CD4-positive, alpha-beta T cell treated with Interleukin-15 for 4 hours (primary cell): ENCODE measurements at regions not wholly inside any gene's neighbourhood (a gene's known extent, or its start where the extent isn't known, plus 50 kb on each side); places are given as distances from the start of the nearest gene placed in this dataset.

Experiments
- DNase-seq: peaks from one replicate; pipeline ENCODE4 v3.0.0-alpha.2; 2020; ENCODE audit warnings: low spot score

DNA sequence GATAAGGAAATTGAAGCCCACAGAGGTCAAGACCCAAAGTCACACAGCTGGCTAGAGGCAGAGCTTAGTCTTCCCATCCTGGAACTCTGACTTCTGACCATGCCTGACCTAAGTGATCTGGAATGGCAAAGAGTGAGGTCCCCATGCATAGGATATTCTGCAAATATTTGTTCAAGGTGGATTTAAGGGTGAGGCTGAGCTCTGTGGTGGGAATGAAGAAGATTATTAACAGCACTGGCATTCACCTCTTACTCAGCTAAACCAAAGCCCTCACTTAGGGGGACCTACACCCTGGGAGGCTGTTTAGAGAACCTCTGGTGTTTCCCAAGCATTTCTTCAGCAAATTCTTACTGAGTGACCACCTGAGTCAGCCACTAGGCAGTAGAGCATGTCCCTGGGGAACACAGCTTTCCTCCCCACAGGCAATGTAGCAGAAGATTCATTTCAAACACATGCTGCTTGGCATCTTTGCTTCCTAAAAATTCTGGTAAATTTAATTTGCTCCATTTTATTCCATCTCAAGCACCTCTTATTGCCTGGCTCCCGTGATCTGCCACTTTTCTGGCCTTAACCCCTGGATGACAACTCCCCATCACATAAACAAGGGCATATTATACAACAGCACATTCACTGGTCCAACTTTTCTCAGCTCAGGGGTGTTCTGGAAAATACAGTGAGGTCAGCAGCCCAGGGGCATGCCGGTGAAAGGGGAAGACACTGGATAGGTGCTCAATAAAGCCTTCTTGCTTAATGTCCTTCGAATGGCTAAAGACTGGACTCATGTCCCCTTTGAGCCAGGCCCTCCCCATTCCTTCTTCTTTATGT is 176.0 kb downstream of the ABHD5 start:
- no peak for DNase-seq

DNA sequence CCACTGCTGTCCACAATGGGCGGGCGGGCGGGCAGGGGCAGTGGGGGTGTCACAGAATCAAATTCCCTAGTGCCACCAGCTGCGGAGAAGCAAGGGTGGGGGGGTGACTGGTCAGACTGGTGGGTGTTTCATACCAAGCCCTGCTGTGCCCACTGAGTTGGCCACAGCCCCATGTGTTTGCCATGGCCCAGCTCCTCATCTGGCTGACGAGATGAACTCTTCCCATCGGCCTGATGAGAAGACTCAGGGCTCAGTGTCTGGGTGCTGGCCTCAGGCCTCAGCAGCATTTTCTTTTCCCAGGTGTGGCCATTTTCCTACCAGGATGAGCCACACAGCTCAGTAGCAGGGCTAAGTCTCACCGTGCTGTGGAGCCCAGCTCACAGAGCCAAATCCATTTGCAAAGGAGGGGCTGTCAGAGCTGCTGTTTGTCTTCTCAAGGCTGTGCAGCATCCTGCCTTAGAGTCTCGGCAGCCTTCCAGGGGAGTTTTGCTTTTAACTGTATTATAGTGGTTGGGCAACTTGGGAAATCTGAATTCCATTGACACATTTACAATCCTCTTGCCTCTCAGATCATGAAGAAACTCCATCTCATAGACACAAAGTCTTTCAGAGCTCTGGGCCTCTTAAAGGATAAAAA is 176.8 kb downstream of the ABHD5 start:
- no peak for DNase-seq

DNA sequence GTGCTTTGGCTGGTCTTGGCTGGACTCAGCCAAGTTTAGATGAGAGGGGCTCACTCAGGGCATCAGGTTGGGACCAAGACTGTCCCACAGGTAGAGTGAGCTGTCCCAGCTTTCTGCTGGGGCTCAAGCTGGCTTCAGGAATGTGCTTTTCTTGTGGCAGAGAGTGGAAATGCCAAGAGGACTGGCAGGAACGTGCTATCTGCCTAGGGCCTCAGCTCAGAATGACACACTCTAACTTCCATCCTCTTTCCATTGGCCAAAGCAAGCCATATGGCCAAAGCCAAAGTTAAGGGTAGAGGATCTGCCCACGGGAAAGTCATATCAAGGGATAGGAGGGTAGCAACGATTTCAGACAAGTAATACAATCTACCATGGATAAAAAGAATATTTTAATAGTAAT is 178.8 kb downstream of the ABHD5 start:
- DNase-seq: no peak

DNA sequence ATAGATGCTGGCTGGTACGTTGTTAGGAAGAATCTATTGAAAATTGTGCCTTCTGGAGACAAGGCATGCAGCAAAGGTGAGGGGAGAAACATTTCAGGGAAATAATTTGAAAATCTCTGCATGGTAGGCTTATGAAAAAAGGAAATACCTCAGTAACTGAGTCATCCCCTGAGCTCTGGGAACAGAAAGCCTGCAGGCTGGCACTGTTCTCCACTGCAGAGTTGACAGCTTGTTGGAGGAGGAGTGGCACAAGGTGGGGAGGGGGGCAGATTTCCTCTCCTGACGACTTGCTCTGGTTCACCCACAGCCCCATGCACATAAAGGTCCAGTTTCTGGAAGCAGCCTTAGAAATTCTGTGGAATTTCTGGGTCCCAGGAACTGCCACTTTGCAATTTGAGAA is 179.4 kb downstream of the ABHD5 start:
- DNase-seq: no peak

DNA sequence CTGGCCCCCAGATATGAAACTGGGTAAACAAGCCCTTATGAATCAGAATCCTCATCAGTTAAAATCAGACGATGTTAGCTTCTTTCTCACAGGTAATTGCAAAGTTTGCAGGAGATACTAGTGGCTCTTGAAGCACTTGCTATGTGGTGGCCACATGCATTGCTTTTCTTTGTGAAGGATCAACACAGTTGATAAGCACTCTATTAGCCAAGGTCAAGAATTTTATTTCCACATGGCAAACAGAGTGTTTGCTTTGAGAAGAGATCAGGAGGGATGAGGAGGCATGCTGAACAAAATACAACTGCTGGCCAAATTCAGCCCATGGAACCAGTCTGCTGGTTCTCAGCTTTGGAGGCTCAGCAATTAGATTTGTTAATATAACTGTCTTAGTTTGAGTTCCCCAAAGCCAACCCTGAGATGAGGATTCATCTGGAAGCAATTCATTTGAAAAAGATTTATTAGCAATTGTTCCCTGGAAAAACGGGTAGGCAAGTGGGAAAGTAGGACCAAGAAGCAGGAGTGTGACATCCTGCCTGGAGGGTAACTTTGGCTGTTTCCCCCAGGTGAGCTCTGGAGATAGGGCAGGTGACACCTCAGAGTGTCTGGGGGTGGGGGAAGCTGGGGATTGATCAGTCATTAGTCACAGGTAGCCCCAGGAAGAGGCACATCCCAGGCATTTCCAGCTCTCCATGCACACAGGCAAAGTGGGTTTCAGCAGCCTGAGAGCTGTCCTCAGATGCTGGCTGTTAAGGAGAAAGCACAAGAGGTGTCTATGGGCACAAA is 180.3 kb downstream of the ABHD5 start:
- DNase-seq: no peak

DNA sequence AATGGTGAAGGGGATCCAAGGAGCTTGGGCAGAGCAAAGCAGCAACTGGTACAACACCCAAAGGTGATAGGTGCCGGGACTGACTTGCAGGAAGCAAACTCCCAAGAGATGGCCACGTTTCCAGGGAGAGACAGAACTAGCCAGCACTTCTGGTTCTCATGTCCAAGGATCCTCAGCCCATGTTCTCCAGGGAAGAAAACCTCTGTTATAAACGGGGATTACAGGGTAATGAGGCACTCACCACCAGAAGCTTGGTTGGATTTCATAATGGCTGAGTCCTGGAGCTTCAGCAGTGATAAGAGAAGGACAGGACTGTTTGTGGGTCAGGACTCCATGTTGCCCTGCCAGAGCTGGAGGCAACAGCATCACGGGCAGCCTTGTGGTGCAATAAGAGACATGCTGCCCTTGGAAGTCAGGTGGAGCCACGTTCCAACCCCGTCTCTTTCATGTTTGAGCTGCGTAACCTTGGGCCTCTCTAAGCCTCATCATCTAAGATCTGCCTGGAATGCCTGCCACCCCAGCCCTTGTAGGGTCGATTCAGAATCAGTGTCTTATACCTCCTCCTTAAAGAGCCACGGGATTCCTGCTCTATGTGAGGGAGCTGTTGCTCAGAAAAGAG is 181.0 kb downstream of the ABHD5 start:
- no peak for DNase-seq

DNA sequence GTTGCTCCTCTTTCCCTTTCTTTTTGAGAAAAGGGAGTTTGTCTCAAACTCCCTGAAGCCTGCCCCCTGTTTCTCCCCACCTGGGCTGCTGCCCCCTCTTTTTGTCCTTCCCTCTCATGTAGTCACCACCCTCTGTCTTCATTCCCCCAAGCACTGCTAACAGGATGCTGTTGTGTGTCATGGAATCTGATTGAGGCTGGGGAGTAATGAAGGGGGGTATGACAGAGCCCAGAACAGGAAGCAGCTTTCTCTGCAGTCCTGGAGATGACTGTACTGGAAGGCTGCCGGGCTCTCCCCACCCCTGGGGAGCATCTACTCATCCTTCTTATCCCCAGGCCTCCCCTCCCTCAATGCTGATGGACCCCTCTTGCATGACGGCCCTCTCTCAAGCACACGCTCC is 181.6 kb downstream of the ABHD5 start:
- no peak for DNase-seq

DNA sequence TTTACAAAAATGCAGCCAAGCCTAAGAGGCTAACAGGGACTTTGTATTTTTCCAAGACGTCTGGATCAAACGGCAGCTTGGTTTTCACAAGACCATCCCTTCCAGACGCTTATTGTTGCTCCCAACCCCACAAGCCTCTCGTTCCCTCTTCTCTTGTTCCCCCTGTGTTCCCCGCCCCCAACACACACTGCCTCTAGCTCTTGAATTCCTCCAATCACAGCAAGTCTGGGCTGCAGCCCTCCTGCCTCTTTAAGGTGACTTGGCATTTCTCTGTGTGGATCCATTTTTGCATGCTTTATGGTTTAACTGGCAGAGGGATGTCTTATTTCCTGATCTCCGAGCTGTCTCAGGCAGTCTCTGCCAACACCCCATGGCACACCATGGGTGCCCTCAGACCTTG is 182.2 kb downstream of the ABHD5 start:
- no peak for DNase-seq

DNA sequence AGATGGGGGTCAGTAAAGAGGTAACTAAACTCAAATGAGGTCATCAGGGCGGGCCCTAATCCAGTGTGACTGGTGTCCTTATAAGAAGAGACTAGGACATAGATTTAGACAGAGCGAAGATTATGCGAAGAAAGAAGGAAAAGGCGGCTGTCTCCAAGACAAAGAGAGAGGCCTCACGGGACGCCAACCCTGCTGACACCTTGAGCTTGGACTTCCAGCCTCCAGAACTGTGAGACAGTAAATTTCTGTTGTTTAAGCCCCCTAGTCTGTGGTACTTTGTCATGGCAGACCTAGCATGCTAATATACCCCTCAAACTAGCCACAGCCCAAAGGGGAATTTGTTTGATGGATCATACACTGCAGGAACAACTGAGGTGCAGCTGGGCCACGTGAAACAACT is 183.0 kb downstream of the ABHD5 start:
- no peak for DNase-seq

DNA sequence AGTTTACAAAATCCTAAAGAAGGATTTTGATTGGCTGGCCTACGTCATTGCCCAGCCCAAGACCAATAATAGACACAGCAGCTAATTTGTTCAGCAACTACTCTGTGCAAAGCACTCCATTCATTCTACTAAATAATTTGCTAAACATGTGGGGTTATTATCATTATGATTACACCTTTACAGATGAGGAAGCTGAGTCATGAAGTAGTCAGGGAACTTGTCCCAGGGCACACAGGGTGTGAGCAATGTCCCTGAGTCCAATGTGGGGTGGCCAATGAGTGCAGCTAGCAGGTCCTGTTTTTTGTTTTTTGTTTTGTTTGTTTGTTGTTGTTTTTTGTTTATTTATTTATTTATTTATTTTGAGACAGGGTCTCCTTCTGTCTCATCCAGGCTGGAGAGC is 183.6 kb downstream of the ABHD5 start:
- DNase-seq: no peak

DNA sequence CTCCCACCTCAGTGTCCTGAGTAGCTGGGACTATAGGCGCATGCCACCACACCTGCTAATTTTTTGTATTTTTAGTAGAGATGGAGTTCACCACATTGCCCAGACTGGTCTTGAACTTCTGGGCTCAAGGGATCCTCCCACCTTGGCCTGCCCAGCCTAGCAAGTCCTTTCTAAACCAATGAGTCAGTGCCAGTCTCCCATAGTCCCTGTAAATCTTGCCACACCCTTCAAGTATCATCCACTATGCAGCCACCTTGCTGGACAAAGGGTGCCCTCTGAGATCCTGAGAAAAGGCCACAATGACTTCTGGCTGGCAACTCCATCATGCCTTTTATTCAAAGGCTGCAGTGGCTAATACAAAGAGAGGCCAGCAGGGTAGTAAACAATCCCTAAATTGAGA is 184.0 kb downstream of the ABHD5 start:
- DNase-seq: no peak

DNA sequence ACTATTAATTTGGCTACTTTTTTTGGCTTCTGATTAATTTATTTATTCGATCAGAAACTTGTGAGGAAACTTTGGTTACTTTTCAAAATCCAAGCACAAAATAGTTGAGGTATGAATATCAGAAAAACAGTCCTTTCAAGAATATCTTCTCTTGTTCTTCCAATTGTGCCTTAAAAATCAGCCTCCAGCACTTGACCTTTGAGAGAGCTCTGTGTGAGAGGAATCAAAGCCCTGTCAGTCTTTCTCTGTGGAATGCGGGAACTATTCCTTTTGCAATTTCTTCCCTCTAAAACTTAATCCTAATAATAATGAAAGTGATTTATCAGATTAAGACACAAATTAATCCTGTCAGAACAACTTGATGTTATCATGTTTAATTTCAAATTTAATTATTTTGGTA is 185.9 kb downstream of the ABHD5 start:
- DNase-seq: no peak

DNA sequence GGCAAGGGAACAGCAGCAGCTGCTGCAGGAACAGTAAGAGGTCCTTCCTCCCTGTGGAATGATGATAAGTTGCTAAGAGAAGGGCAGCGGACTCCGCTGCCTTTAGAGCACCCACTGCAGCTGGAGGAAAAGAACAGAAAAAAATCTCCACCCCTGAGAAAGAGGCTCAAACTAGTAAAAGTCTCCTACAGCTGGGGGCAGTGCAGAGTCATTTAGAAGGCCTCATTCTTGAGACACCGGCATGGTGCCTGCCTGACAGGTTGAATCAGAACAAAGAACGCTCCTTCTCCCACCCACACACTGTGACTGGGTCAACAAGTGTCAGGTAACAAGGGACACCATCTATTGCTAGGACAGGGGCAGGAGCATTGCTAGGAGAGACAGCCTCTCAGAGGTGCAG is 188.4 kb downstream of the ABHD5 start:
- no peak for DNase-seq

DNA sequence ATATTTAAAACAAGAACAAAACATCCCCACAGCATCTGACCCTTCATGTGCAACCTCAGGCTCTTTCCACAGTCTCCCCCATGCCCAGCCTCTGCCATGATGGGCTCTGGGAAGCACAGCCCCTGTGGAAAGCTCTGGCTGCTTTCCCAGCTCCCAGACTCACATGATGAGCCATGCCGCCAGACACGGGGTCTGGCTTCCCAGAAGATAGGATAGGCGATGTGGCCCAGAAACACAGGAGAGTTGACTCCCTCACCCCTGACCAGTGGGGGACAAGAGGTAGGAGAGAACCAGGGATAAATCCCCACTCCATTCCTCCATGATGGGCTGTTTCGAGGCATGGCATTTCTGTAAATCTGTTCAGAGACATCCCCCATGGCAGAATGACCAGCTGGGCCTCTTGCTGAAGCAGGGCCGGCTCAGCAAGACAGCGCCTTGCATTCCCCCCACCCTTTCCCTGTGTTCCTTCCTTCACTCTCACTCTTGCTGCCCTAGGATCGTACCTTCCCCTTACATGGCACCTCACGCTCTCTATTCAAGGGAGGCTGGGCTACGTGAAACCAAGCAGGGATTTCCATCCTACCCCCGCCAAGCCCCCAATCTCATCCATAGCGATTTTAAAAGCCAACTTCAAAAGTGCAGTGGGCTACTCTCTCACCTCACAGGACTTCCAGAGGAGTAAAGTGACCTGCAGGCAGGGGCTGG is 192.4 kb downstream of the ABHD5 start:
- DNase-seq: no peak

DNA sequence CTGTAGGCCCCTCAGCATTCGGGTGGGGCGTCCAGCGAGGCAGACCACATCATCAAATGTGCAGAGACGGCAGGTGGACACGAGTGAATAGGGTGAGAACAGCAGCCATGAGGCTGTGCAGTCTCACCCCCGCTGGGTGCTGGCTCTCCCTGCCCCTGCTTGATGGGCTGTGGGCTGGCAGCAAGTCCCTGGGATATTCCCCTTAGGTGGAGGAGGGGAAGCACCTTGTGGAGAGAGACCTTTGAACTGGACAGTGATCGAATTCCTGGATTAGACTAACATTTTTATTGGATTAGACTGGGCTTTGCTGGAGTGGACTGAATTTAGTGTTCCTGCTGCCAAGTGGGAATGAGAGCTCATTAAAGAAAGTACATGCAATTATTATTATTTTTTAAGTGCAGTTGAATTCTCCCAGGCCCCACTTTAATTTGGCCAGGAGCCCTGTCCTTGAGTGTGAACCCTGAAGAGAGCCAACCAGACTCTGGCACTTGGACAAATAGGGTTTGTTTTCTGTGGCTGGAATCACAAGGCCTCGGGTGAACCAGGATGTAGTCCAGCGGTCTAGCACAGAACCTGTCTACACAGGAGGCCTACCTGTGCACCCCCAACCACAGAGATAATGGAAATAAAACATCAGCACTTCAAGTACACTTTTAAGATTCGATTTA is 193.1 kb downstream of the ABHD5 start:
- DNase-seq: no peak

DNA sequence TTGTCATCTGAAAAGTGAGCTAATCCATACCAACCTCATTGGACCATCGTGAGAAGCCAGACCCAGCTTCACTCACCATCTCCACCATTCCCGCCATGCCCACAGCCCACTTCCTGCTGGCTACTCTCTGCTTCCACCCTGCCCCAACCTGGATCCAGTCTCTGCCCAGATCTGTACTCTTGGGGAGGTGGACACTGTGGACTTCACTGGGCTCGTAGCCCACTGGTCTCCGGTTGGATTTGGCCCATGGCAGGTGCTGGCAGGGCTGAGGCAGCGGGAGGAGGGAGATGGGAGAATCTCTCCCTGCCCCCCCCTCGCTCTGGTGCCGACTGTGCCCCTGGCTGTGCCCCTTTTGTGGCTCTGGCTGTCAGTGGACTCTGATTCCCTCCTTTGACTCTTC is 193.8 kb downstream of the ABHD5 start:
- no peak for DNase-seq

DNA sequence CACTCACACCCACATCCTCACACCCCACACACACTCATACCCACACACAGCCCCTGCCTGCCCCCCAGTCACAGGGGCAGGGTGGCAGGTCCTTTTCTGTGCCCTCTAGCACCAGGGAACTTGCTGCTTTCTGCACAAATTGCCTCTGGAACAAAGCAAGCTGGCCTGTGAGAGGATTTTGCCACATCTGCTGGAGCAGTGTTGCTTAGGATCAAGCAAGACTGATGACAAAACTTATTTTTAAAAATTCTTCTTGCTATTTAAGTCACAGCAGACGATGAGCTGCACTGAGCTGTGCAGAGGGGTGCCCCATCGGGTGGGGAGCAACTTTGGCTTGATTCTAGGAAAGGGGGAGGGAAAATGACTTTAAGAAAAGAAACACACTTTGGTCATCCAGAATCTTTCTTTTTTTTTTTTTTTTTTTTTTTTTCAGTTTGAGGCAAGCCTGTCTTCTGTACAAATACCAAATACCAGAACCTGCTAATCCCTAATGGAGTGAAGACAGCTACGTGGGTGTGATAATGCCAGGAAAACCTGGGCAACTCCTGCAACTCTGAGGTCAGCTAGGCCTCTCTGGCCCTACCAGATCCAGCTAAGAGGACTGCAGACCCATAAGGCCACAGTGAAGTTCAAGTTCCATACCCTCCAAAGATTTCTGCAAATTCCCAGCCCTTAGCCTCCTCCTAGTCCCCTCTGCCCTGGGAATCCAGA is 195.3 kb downstream of the ABHD5 start:
- no peak for DNase-seq

DNA sequence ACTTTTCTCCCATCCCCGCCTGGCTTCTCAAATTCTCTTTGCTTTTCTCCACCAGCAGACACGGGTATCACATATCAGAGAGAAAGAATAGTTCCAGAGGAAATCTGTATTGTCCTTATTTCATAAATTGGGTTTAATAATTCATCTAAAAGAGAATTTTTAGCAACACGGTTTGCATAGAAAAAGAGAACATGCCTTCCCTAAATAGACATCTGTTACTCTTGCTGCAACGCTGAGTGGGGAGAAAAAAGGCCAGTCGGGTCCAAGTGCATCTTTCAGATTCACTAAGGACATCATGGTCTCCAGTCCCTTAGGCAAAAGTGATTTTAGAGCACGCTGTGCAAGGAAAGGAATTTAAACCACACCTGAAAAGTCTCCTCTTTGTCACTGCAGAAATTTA is 201.3 kb downstream of the ABHD5 start:
- no peak for DNase-seq

DNA sequence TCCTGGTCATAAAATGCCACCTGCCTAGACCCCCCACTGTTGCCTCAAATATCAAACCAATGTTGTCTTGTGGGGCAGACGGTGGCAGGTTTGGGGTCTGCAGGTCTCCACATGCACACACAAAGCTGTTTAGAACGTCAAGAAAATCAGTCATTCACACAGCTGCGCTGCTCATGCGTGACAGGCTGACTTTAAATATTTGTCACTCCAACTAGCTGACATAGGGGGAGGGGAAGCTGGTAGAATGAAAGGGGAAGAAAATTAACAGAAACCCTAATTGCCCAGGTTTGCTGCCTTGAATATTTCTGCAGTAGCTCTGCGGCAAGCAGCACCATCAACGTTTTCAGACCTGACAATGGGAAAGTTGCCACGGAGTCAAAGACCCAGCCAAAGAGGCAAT is 201.8 kb downstream of the ABHD5 start:
- no peak for DNase-seq

DNA sequence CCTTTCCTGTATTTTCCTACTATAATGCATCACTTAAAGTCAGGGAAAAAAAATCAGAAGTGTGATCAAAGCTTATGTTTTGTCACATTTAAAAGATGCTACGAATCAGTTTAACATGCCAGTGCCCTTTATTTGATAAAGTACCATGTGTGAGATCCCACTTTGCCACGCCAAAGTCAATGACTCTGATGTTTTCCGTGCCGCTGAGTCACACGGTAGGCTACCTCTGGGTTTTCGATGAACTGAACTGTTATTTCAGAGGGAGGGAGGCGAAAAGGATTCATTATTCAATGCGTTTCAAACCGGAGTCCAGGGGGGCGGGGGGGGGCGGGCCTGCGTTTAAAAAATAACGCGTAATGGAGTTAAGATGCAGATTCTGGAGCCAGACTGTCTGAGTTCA is 203.0 kb downstream of the ABHD5 start:
- DNase-seq: no peak
